HAP-1 (cell line): ENCODE measurements at regions not wholly inside any gene's neighbourhood (a gene's known extent, or its start where the extent isn't known, plus 50 kb on each side); places are given as distances from the start of the nearest gene placed in this dataset.
A peak's percentile ranks its signal among the peaks of the same experiment; 100 is the strongest.

Experiments used
- DNase-seq, 2 experiments: peaks; one replicate each; pipeline ENCODE4 v3.0.0-alpha.2; 2016 to 2020; ENCODE audit warnings: low spot score in 2 of 2
- H3K27me3 ChIP-seq: fragments of 250-450 bp; sonication (Bioruptor Pico); 2 replicates; pipeline ENCODE4 v1.5.1; 2020; ENCODE audit warnings: low read depth, mild to moderate bottlenecking, moderate library complexity
- H3K36me3 ChIP-seq: fragments of 250-450 bp; sonication (Bioruptor Pico); replicated peaks from 2 replicates; pipeline ENCODE4 v1.5.1; 2020; ENCODE audit warnings: mild to moderate bottlenecking
- H3K4me1 ChIP-seq: fragments of 250-450 bp; sonication (Bioruptor Pico); 2 replicates; pipeline ENCODE4 v1.5.1; 2020; ENCODE audit warnings: mild to moderate bottlenecking
- H3K4me3 ChIP-seq: fragments of 250-450 bp; sonication (Bioruptor Pico); 2 replicates; pipeline ENCODE4 v1.5.1; 2020; ENCODE audit warnings: mild to moderate bottlenecking, moderate library complexity
- H3K9me3 ChIP-seq: fragments of 250-450 bp; sonication (Bioruptor Pico); 2 replicates; pipeline ENCODE4 v1.5.1; 2020; ENCODE audit warnings: mild to moderate bottlenecking, moderate library complexity
- in situ Hi-C: fragments of 300-500 bp; cut with MboI; formaldehyde crosslinking; loops from 3 replicates; pipeline ENCODE4 v1.14.3; 2020; ENCODE audit warnings: low sequenced_read_pairs, inconsistent platforms, mixed read lengths

DNA sequence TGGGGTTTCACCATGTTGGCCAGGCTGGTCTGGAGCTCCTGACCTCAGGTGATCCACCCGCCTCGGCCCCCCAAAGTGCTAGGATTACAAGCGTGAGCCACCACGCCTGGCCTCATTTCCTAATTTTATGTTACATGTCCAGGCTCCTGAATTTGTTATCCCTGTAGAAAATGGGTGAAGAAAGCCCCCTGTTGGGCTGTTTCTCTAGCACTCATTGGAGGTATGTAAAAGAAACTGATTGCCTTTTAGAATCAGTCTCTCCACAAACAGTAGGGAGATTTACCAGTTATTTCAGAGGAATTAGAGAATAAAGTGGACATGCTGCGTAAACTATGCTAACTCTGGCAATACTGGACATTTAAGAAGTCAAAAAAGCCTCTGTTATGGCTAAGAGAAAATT is 364.1 kb upstream of the TBL1XR1 start:
- in situ Hi-C loops: no loop called here
- no peaks in the 10 kb centered on the region for H3K27me3 ChIP-seq
- H3K9me3 ChIP-seq: no peaks in the 10 kb centered on the region
- no peak for DNase-seq
- no peak overlapping the region for H3K4me3 ChIP-seq
- H3K4me1 ChIP-seq: peaks cover 7% of the 10 kb centered on the region; the same call in 1 of the 2 replicates
- no peaks in the 10 kb centered on the region for H3K36me3 ChIP-seq

DNA sequence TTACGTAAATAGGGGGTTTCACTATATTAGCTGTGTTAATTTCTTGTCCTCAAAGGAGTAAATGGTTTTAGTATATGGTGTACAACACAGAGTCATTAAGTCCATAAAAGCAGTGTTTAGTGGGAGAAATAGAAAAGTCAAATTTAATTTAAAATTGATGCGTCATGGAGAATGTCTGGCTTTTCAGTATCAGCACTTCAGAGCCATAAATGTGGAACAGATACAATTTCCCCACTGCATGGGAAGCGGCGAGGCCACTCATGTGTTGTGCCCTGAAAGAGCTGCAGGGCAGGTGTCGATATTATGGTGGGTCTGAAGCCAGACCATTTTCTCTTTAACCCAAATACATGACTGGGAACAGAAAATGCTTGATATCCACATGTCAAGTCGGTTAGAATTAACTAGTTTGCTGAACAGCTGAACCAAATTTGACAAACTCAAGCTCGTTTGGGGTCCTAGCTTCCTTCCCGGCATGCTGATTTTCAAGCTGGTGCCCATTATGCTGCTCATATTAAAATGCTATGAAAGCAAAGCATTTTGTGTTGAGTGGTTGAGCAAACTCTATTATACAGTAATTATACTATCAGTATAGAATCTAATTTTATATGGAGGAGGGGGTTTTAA is 364.6 kb upstream of the TBL1XR1 start:
- Histone ChIP-seq H3K27me3 (no peaks in the 10 kb centered on the region), H3K36me3 (no peaks in the 10 kb centered on the region), H3K4me3 (no peak overlapping the region), H3K4me1 (peaks cover 7% of the 10 kb centered on the region; the same call in 1 of the 2 replicates), H3K9me3 (no peaks in the 10 kb centered on the region)
- DNase-seq: no peak
- in situ Hi-C loops: no loop called here

DNA sequence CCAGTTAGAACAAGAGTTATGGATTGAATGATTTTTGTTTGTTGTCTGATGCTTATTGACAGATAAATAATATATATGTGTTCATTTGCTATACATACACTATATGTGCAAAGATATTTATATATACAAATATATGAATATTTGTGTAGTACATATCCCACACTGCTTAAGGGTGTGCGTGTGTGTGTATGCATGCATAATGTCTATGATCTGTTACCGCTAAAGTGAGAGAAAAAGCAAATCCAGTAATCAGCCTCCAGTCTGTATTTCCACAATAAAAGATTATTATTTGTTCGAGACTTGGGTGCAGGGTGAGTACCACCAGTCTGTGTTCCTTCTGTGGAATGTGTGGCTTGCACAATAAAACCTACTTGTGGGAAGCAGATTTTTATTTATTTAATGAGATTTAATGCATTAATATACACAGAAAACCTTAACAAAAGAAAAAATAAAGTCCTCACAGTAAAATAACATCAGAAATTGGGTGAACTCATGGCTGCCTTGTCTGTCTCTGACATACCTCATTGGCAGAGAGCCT is 366.0 kb upstream of the TBL1XR1 start:
- H3K36me3 ChIP-seq: no peaks in the 10 kb centered on the region
- H3K4me1 ChIP-seq: peaks cover 7% of the 10 kb centered on the region; the same call in 1 of the 2 replicates
- in situ Hi-C loops: no loop called here
- H3K27me3 ChIP-seq: no peaks in the 10 kb centered on the region
- H3K9me3 ChIP-seq: no peaks in the 10 kb centered on the region
- H3K4me3 ChIP-seq: no peak overlapping the region
- no peak for DNase-seq

DNA sequence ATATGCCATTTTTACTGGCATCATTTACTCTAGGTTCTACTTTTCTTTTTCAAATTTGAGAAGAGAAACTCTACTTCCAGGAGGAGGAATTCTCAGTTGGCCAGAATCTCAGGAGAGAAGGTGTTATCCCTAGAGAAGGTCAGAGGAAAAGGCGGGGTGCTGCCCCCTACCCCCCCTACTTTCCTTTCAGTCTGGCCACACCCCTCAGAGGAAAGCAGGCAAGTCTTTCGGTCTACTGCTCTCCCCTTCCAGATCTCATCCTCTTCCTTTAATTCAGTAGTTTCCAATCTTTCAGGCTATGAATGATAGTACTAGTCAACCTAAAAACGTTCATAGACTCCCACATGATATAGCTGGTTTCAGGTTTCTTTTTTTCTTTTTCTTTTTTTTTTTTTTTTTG is 366.5 kb upstream of the TBL1XR1 start:
- H3K4me1 ChIP-seq: peaks cover 7% of the 10 kb centered on the region; the same call in 1 of the 2 replicates
- no peak for DNase-seq
- no peaks in the 10 kb centered on the region for H3K9me3 ChIP-seq
- in situ Hi-C loops: no loop called here
- H3K4me3 ChIP-seq: no peak overlapping the region
- no peaks in the 10 kb centered on the region for H3K36me3 ChIP-seq
- H3K27me3 ChIP-seq: no peaks in the 10 kb centered on the region

DNA sequence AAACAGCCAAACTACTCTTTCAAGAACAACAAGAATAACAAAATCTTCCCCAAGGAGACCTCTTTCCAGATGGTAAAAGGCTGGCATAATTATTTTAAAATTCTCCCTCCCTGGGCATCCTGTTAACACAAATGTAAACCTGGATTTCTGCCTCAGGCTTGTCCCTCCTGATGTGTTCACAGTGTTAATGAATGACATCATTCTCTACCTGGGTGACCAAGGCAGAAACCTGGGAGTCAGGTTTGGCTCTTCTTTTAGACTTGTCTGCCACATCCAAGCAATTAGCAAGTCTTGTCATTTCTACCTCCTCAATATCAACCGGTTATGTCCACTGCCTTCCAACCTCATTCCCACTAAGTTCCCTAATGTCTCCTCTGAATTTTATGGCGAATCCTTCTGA is 368.7 kb upstream of the TBL1XR1 start:
- no peak overlapping the region for H3K4me3 ChIP-seq
- no peaks in the 10 kb centered on the region for H3K9me3 ChIP-seq
- in situ Hi-C loops: no loop called here
- H3K4me1 ChIP-seq: peaks cover 7% of the 10 kb centered on the region; the same call in 1 of the 2 replicates
- DNase-seq: no peak
- H3K27me3 ChIP-seq: no peaks in the 10 kb centered on the region
- H3K36me3 ChIP-seq: no peaks in the 10 kb centered on the region

DNA sequence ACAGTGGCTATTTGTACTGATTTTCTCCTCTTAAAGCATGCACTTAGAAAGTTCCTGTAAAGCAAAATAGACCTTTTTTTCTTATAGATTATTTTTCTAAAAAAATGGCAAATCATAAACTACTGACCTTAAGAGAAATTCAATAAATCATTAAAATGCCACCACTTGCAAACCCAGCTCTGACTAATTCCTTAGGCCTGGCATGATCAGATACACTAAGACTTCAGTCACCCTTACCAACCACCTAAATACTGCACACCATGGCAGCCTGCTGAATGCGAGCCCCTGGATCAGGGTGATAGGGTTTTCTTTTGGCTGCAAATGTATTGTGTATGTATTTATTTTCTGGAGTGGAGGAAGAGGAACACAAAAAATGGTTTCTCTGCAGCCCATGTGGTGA is 370.6 kb upstream of the TBL1XR1 start:
- H3K4me1 ChIP-seq: peaks cover 7% of the 10 kb centered on the region; the same call in 1 of the 2 replicates
- no peak overlapping the region for H3K4me3 ChIP-seq
- H3K27me3 ChIP-seq: no peaks in the 10 kb centered on the region
- no peaks in the 10 kb centered on the region for H3K9me3 ChIP-seq
- no peak for DNase-seq
- H3K36me3 ChIP-seq: no peaks in the 10 kb centered on the region
- in situ Hi-C loops: no loop called here

DNA sequence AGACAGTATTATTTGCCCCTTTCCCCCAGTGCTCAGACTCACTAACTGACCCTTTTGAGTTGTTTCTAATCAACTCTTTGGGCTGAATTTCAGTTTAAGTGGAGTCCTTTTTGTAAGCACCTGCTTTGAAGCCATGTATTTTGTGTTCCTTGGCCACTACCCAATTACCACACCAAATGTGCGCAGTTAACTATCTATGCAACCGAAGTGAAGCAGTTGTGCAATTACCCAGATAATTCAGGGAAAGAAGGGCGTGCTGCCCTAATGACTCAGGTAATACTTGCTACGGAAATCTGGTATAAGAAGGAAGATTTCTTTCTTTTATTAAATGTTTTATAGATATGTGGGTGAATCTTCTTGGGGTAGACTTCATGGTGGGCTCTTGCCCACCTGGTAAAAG is 371.9 kb upstream of the TBL1XR1 start:
- in situ Hi-C loops: no loop called here
- no peaks in the 10 kb centered on the region for H3K36me3 ChIP-seq
- H3K4me3 ChIP-seq: no peak overlapping the region
- H3K9me3 ChIP-seq: no peaks in the 10 kb centered on the region
- H3K4me1 ChIP-seq: no peaks in the 10 kb centered on the region
- no peaks in the 10 kb centered on the region for H3K27me3 ChIP-seq
- DNase-seq: no peak

DNA sequence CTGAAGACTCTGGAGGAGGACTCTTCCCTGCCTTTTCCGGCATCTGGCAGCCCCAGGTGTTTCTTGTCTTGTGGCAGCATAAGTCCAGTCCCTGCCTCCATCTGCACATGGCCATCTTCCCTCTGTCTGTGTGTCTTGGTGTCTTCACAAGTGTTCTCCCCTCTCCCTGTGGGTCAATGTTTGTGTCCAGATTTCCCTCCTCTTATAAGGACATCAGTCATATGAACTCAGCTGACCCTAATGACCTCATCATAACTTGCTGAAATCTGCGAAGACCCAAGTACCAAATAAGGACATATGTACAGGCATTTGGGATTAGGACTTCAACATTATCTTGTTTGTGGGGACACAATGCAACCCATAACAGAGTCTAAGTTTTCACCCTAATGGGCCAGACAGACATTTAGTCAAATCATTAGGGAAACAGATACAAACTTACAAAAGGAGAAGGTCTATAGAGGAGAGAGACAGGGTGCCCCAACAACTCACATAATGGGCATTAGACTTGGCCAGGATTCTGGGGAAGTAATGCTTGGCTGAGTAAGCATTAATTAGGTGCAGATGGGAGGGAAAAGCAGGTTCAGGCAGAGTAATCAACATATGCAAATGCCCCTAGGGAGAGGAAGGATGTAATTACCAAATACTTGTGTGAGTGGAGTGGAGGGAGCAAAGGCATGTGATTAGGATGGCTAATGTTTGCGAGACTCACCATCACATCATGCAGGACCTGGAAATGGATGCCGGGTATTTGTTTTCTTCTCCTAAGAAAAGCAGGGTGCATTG is 372.8 kb upstream of the TBL1XR1 start:
- DNase-seq: no peak
- Histone ChIP-seq H3K27me3 (no peaks in the 10 kb centered on the region; the same call in 1 of the 2 replicates), H3K4me3 (no peak overlapping the region), H3K9me3 (no peaks in the 10 kb centered on the region), H3K36me3 (no peaks in the 10 kb centered on the region), H3K4me1 (no peaks in the 10 kb centered on the region)
- in situ Hi-C loops: no loop called here

DNA sequence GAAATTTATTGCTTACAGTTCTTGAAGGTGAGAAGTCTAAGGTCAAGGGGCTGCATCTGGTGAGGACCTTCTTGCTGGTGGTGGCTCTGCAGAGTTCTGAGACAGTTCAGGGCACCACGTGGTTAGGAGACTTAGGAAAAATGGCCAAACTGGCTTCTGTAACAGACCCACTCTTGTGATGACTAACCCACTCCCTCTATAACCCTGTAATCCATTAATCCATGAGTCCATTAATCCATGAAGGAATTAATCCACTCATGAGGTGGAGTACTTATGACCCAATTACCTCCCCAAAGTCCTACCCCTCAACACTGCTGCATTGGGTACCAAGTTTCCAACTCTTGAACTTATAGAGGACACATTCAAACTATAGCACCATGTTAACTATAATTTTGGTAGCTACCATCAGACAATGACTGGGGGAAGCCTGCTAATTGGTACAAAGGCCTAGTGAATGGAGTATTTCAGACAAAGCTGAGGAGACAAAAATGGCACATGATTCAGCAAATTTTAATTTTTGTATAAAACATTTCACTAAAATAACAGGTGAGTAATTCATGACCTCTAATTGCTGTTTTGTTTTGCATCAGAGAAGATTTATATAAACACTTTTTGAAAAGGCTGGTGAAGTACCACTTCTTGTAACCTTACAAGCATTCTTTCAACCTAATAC is 374.1 kb upstream of the TBL1XR1 start:
- Histone ChIP-seq H3K4me1 (no peaks in the 10 kb centered on the region), H3K9me3 (no peaks in the 10 kb centered on the region), H3K36me3 (no peaks in the 10 kb centered on the region), H3K27me3 (no peaks in the 10 kb centered on the region; the same call in 1 of the 2 replicates), H3K4me3 (no peak overlapping the region)
- no peak for DNase-seq
- in situ Hi-C loops: no loop called here

DNA sequence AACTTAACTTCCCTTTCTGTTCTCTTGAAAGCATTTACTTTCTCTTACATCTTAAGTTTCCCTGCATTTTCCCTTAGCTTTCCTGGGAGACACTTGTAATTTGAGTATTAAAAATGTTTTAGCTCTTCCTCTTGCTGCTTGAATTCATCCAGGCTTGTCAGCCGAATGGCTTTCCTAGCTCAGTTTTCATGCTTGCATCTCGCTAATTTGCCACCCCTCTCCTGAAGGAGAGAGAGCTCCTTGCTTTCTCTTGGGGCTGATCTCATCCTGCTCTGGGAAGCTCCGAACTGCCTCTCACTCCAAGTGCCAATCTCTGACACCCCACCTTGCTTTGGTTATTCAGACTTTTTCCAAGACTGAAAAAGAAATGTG is 374.6 kb upstream of the TBL1XR1 start:
- Histone ChIP-seq H3K27me3 (no peaks in the 10 kb centered on the region; the same call in 1 of the 2 replicates), H3K4me1 (no peaks in the 10 kb centered on the region), H3K4me3 (no peak overlapping the region), H3K9me3 (no peaks in the 10 kb centered on the region), H3K36me3 (no peaks in the 10 kb centered on the region)
- in situ Hi-C loops: no loop called here
- DNase-seq: no peak

DNA sequence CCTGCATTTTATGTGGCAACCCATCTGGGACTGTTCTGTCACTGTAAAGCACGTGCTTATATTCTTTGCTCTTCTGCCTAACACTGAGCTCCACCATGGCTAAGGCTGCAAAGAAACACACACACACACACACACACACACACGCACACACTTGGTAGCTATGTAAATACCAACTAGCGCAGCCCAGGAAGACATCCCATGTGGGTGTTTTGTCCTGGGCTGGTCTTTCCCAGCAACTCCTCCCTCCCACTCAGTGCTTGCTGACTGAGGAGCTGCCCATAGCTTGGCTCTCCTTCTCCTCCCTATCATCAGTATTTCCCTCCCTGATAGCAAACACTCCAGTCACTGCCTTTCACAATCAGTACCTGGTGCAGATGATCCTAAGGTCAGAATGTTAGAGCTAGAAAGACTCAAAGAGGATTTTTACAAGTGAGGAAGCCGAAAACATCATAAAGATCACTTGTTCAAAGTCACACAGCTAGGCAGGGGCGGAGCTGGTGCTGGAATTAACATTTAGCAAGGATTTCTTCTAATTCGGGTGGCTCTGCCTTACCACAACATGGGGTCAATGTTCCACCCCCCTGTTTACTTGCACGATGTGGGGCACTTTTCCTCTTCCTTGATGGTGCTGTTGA is 377.1 kb upstream of the TBL1XR1 start:
- no peaks in the 10 kb centered on the region; the same call in 1 of the 2 replicates for H3K27me3 ChIP-seq
- no peak overlapping the region for H3K4me3 ChIP-seq
- no peaks in the 10 kb centered on the region for H3K9me3 ChIP-seq
- DNase-seq: peak in 1 of 2 experiments; percentile 11
- in situ Hi-C loops: no loop called here
- no peaks in the 10 kb centered on the region for H3K4me1 ChIP-seq
- H3K36me3 ChIP-seq: no peaks in the 10 kb centered on the region

DNA sequence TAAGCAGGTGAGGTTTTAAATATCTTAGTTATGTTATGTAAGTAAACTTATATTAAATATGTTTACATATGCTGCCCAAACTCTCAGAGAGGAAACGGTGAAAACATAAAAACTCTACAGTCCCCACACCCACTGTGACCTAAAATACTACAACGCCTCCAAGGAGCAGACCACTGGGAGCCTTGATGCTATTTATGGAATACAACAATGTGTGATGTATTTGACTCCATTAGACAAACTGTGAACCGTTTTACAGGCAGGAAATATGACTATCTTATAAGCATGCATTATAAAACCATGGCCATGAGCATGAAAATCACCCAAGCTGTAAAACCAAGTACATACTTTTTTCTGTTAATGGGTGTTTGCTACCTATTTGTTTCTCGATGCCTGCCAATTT is 379.5 kb upstream of the TBL1XR1 start:
- no peaks in the 10 kb centered on the region; the same call in 1 of the 2 replicates for H3K27me3 ChIP-seq
- H3K4me1 ChIP-seq: no peaks in the 10 kb centered on the region
- DNase-seq: no peak
- H3K4me3 ChIP-seq: no peak overlapping the region
- in situ Hi-C loops: no loop called here
- H3K9me3 ChIP-seq: no peaks in the 10 kb centered on the region
- H3K36me3 ChIP-seq: no peaks in the 10 kb centered on the region

DNA sequence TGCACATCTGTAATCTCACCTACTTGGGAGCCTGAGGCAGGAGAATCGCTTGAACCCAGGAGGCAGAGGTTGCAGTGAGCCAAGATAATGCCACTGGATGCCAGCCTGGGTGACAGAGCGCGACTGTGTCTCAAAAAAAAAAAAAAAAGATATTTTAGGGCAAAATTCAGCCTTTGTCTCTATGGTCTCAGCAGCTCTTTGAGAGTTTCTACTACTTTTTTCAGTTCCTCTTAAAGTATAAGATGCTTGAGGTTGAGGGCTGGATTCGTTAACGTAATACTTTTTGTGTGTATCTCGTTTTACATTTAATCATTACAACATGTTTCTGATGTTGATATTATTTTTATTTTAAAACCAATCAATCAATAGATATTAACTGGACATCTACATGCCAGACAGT is 381.2 kb upstream of the TBL1XR1 start:
- no peak for DNase-seq
- H3K9me3 ChIP-seq: no peaks in the 10 kb centered on the region
- in situ Hi-C loops: no loop called here
- H3K36me3 ChIP-seq: no peaks in the 10 kb centered on the region
- no peaks in the 10 kb centered on the region; the same call in 1 of the 2 replicates for H3K27me3 ChIP-seq
- H3K4me3 ChIP-seq: no peak overlapping the region
- no peaks in the 10 kb centered on the region for H3K4me1 ChIP-seq
